K562 (cell line): ENCODE measurements at regions not wholly inside any gene's neighbourhood (a gene's known extent, or its start where the extent isn't known, plus 50 kb on each side); places are given as distances from the start of the nearest gene placed in this dataset.

Experiments used
- ATAC-seq: fragments of 200-7000 bp; cut with Tn5 transposase; 3 replicates; pipeline ENCODE4 v1.9.1; 2020; ENCODE audit warnings: moderate library complexity
- BruUV-seq: library from RNA; stranded (reverse); fragments of 400-500 nt; replicated peaks from 2 replicates; lab custom pipeline; 2021; lab: Mats Ljungman, UMichigan
- CTCF ChIA-PET: fragments of 300-600 bp; formaldehyde crosslinking; extraction: SDS; loops from one replicate; lab custom pipeline; 2021; ENCODE audit warnings: low intra/inter-chr PET ratio; lab: Yijun Ruan, JAX
- POLR2A ChIA-PET: fragments of 300-600, 350-650 bp; sonication (Branson Sonifier 250); formaldehyde crosslinking; extraction: SDS; loops from one replicate; lab custom pipeline; 2021; ENCODE audit warnings: antibody characterized with exemption, inconsistent platforms; lab: Yijun Ruan, JAX
- DNase-seq, 4 experiments: peaks; one replicate each; pipeline versions ENCODE4 v3.0.0 to v3.0.0-alpha.2; 2011 to 2018; ENCODE audit warnings: low spot score in 3 of 4, mixed read lengths in 3 of 4; ENCODE audit errors: extremely low read depth in 1 of 4
- FAIRE-seq: peaks from 2 replicates; lab custom pipeline; 2011; peaks lifted over from hg19 to GRCh38; lab: Jason Lieb, UNC
- H2AFZ ChIP-seq: 2 replicates; pipeline ENCODE4 v1.6.0; 2011; ENCODE audit warnings: low read depth, low read length, control low read depth, inconsistent platforms
- H3K27ac ChIP-seq: fragments of 200-600 bp; 3 replicates; pipeline ENCODE4 v1.8.0; 2011; ENCODE audit warnings: low read depth, mild to moderate bottlenecking, control low read depth, inconsistent platforms, low read length, moderate library complexity, mixed read lengths; ENCODE audit errors: extremely low read depth
- H3K27me3 ChIP-seq, 2 experiments: fragments of 300-600 bp in 1 of 2; 2 replicates in 1 of 2; 3 replicates in 1 of 2; pipeline versions ENCODE4 v1.6.0 to v1.8.0; 2011; ENCODE audit warnings: inconsistent platforms in 2 of 2, low read length in 2 of 2, mild to moderate bottlenecking in 1 of 2, mixed read lengths in 1 of 2, moderate library complexity in 1 of 2; ENCODE audit not compliant: control insufficient read depth in 2 of 2, insufficient read depth in 2 of 2
- H3K36me3 ChIP-seq: fragments of 300-600 bp; 3 replicates; pipeline ENCODE4 v1.8.0; 2011; ENCODE audit warnings: mild to moderate bottlenecking, low read length, inconsistent platforms; ENCODE audit not compliant: control insufficient read depth, insufficient read depth
- H3K4me1 ChIP-seq, 2 experiments: fragments of 200-600 bp in 1 of 2; replicated peaks in 1 of 2; 2 replicates in 1 of 2; 3 replicates in 1 of 2; pipeline versions ENCODE4 v1.5.1 to v1.8.0; 2011; ENCODE audit warnings: inconsistent platforms in 2 of 2, low read length in 2 of 2, mild to moderate bottlenecking in 1 of 2, mixed read lengths in 1 of 2, moderate library complexity in 1 of 2; ENCODE audit not compliant: control insufficient read depth in 2 of 2, insufficient read depth in 2 of 2
- H3K4me2 ChIP-seq: 2 replicates; pipeline ENCODE4 v1.6.1; 2011; ENCODE audit warnings: low read length, control low read depth, inconsistent platforms, mixed read lengths; ENCODE audit not compliant: insufficient read depth
- H3K4me3 ChIP-seq: fragments of 200-600 bp; sonication (generic), shearing (Covaris generic); 2 replicates; pipeline ENCODE4 v1.5.1; 2016; ENCODE audit warnings: control low read depth, inconsistent platforms
- H3K79me2 ChIP-seq: fragments of 200-600 bp; 3 replicates; pipeline ENCODE4 v1.8.0; 2011; ENCODE audit warnings: low read length, inconsistent platforms; ENCODE audit not compliant: control insufficient read depth, insufficient read depth
- H3K9ac ChIP-seq, 2 experiments: 2 replicates each; pipeline versions ENCODE4 v1.6.0 to v1.6.1; 2011; ENCODE audit warnings: low read depth in 2 of 2, low read length in 2 of 2, control low read depth in 1 of 2, inconsistent platforms in 1 of 2, mild to moderate bottlenecking in 1 of 2, mixed read lengths in 1 of 2; ENCODE audit not compliant: insufficient read depth in 1 of 2
- H3K9me1 ChIP-seq: one replicate; pipeline ENCODE4 v1.6.0; 2011; ENCODE audit warnings: inconsistent platforms, mild to moderate bottlenecking, low read length, moderate library complexity; ENCODE audit not compliant: control insufficient read depth, insufficient read depth
- H3K9me3 ChIP-seq: replicated peaks from 2 replicates; pipeline ENCODE4 v1.5.1; 2011; ENCODE audit warnings: low read depth, low read length, inconsistent platforms; ENCODE audit not compliant: control insufficient read depth, insufficient read depth
- H4K20me1 ChIP-seq: replicated peaks from 2 replicates; pipeline ENCODE4 v1.6.1; 2011; ENCODE audit warnings: low read length, inconsistent platforms, mixed read lengths; ENCODE audit not compliant: control insufficient read depth, insufficient read depth
- HMG20B ChIP-seq: fragments of 250-450 bp; sonication (Bioruptor Pico); IDR thresholded peaks from 2 replicates; pipeline ENCODE4 v1.5.0; 2021; ENCODE audit warnings: mild to moderate bottlenecking
- HNRNPK ChIP-seq: fragments of 200-400 bp; formaldehyde crosslinking; IDR thresholded peaks from one replicate; pipeline ENCODE4 v1.6.1; 2018; ENCODE audit warnings: mild to moderate bottlenecking, low read depth, low read length; ENCODE audit not compliant: poor library complexity, severe bottlenecking
- JUND ChIP-seq, 2 experiments: IDR thresholded peaks; 2 replicates in 1 of 2; 3 replicates in 1 of 2; pipeline ENCODE4 v1.6.1; 2011; ENCODE audit warnings: borderline replicate concordance in 2 of 2, low read depth in 2 of 2, low read length in 2 of 2, improper control_type of control experiment in 1 of 2, missing biosample characterization in 1 of 2, missing genetic modification characterization in 1 of 2, missing genetic modification reagents in 1 of 2
- MBD2 ChIP-seq: sonication (generic); IDR thresholded peaks from 2 replicates; pipeline ENCODE4 v1.6.1; 2016; ENCODE audit warnings: low read depth, borderline replicate concordance
- NFYB ChIP-seq: IDR thresholded peaks from 2 replicates; pipeline ENCODE4 v1.6.1; 2011; ENCODE audit warnings: mild to moderate bottlenecking, moderate library complexity; ENCODE audit not compliant: insufficient read length; ENCODE audit errors: extremely low read depth
- PHB ChIP-seq: fragments of 250-450 bp; sonication (Bioruptor Pico); IDR thresholded peaks from 2 replicates; pipeline ENCODE4 v1.5.0; 2021
- PHF8 ChIP-seq: fragments of 200-600 bp; sonication (generic); IDR thresholded peaks from 2 replicates; pipeline ENCODE4 v1.6.1; 2012; ENCODE audit warnings: mixed run types, mild to moderate bottlenecking, inconsistent platforms, low read length, moderate library complexity, borderline replicate concordance
- POLR3G ChIP-seq: IDR thresholded peaks from 2 replicates; pipeline ENCODE4 v1.6.1; 2011; ENCODE audit not compliant: insufficient read length, insufficient replicate concordance; ENCODE audit errors: extremely low read depth
- TFAP4 ChIP-seq: sonication (generic); formaldehyde crosslinking; IDR thresholded peaks from 2 replicates; pipeline ENCODE4 v1.8.0; 2022; ENCODE audit warnings: missing genetic modification reagents, mild to moderate bottlenecking, moderate library complexity, borderline replicate concordance
- U2AF1 ChIP-seq: fragments of 200-400 bp; formaldehyde crosslinking; optimal IDR thresholded peaks from 2 replicates; pipeline ENCODE3; 2017; ENCODE audit warnings: mild to moderate bottlenecking, low read depth, low read length, moderate library complexity
- ZHX1 ChIP-seq: fragments of 150-350 bp; conservative IDR thresholded peaks from 2 replicates; pipeline ENCODE4 v1.6.1; 2014; ENCODE audit warnings: low read length
- ZNF121 ChIP-seq: sonication (generic); formaldehyde crosslinking; conservative IDR thresholded peaks from 2 replicates; pipeline ENCODE4 v1.8.0; 2022; ENCODE audit warnings: missing genetic modification reagents
- ZNF436 ChIP-seq: fragments of 250-450, 450-650 bp; sonication (Bioruptor Pico); formaldehyde crosslinking; IDR thresholded peaks from 2 replicates; pipeline ENCODE4 v1.7.0; 2020; ENCODE audit warnings: mild to moderate bottlenecking
- WGBS: fragments of 100-300 bp; shearing (Covaris generic); methylation state at CpG from one replicate; pipeline ENCODE4 v1.1.6; 2016; ENCODE audit warnings: low coverage, mixed read lengths; ENCODE audit not compliant: insufficient coverage; ENCODE audit errors: missing lambda C conversion rate; 5-methylcytosine and 5-hydroxymethylcytosine counted together
- in situ Hi-C: fragments of 300-500 bp; cut with MboI; formaldehyde crosslinking; loops from 4 replicates; pipeline ENCODE4 v1.15.0; 2018; ENCODE audit warnings: inconsistent platforms, mixed read lengths
- intact Hi-C: fragments of 100-400 bp; cut with micrococcal nuclease; formaldehyde crosslinking; loops from 2 replicates; pipeline ENCODE4 v1.14.2; 2022

- no peak for FAIRE-seq
- POLR2A ChIA-PET, result no interaction called here
- TF ChIP-seq MBD2 (no peak), ZNF436 (no peak), PHF8 (no peak), U2AF1 (no peak), HNRNPK (no peak), NFYB (no peak), ZNF121 (CRISPR knock-in tag) (no peak), HMG20B (no peak), ZHX1 (no peak), JUND (IDR thresholded peaks at IDR 0.05; ENCODE audit: borderline replicate concordance, low read depth, low read length) (no peak), JUND (tag; IDR thresholded peaks at IDR 0.05; ENCODE audit: borderline replicate concordance, low read depth, low read length) (no peak), TFAP4 (CRISPR knock-in tag) (no peak), PHB (CRISPR knock-in tag) (no peak), POLR3G (no peak)
- TF ChIP-seq, all 486 proteins: peak for 0
- Histone ChIP-seq H3K4me3 (no peak overlapping the region), H3K9me1 (no peaks in the 10 kb centered on the region), H4K20me1 (no peaks in the 10 kb centered on the region), H3K27me3 (0 out of 5 replicates have a peak, but pooled peaks cover 0 to 2% of the 10 kb centered on the region in 2 experiments), H3K79me2 (no peaks in the 10 kb centered on the region), H3K36me3 (no peaks in the 10 kb centered on the region), H2AFZ (no peak overlapping the region), H3K9ac (no peak overlapping the region), H3K9me3 (no peaks in the 10 kb centered on the region), H3K27ac (no peak overlapping the region), H3K4me1 (no peaks in the 10 kb centered on the region), H3K4me2 (no peak overlapping the region)
- in situ Hi-C loops (no loop called here), intact Hi-C loops (no loop called here)
- DNase-seq, result no peak
- no TSS peak for BruUV-seq
- ATAC-seq, result no peak
- CTCF ChIA-PET, result no interaction called here
- WGBS, result 2% methylated on average over 3 of the region's 3 CpGs
Measured at GRCh38 chr10:33626798-33627466, 292.5 kb upstream of the NRP1 start.
